Mesenchymal stem cell (in vitro differentiated cells and primary cell): ENCODE measurements at regions not wholly inside any gene's neighbourhood (a gene's known extent, or its start where the extent isn't known, plus 50 kb on each side); places are given as distances from the start of the nearest gene placed in this dataset.

Experiments used
- DNase-seq: peaks from one replicate; pipeline ENCODE4 v3.0.0-alpha.2; 2013
- H2AFZ ChIP-seq: one replicate; pipeline ENCODE4 v1.6.1; 2013; ENCODE audit warnings: low read depth, mild to moderate bottlenecking, control low read depth, inconsistent platforms, low read length, moderate library complexity
- H2AK5ac ChIP-seq: 2 replicates; pipeline ENCODE4 v1.6.1; 2013; ENCODE audit warnings: low read length, moderate library complexity, mild to moderate bottlenecking, inconsistent platforms; ENCODE audit not compliant: severe bottlenecking
- H2BK120ac ChIP-seq: one replicate; pipeline ENCODE4 v1.6.1; 2013; ENCODE audit warnings: low read depth, mild to moderate bottlenecking, inconsistent platforms, low read length, moderate library complexity
- H2BK12ac ChIP-seq, 2 experiments: one replicate each; pipeline ENCODE4 v1.6.1; 2013; ENCODE audit warnings: inconsistent platforms in 2 of 2, low read length in 2 of 2, mild to moderate bottlenecking in 2 of 2, moderate library complexity in 2 of 2, control low read depth in 1 of 2
- H2BK15ac ChIP-seq: one replicate; pipeline ENCODE4 v1.6.1; 2013; ENCODE audit warnings: mild to moderate bottlenecking, low read depth, inconsistent platforms; ENCODE audit not compliant: poor library complexity, severe bottlenecking
- H2BK5ac ChIP-seq: 2 replicates; pipeline ENCODE4 v1.6.1; 2013; ENCODE audit warnings: low read depth, mild to moderate bottlenecking, low read length, control low read depth, inconsistent platforms; ENCODE audit not compliant: poor library complexity, severe bottlenecking
- H3K14ac ChIP-seq, 2 experiments: one replicate each; pipeline ENCODE4 v1.6.1; 2013; ENCODE audit warnings: inconsistent platforms in 2 of 2, low read length in 2 of 2, control low read depth in 1 of 2, mild to moderate bottlenecking in 1 of 2, moderate library complexity in 1 of 2
- H3K18ac ChIP-seq, 2 experiments: one replicate each; pipeline ENCODE4 v1.6.1; 2013; ENCODE audit warnings: inconsistent platforms in 2 of 2, low read length in 2 of 2, control low read depth in 1 of 2, low read depth in 1 of 2, mild to moderate bottlenecking in 1 of 2
- H3K23ac ChIP-seq, 2 experiments: one replicate each; pipeline ENCODE4 v1.6.1; 2013; ENCODE audit warnings: inconsistent platforms in 2 of 2, low read length in 2 of 2, mild to moderate bottlenecking in 2 of 2, moderate library complexity in 2 of 2, control low read depth in 1 of 2
- H3K27ac ChIP-seq: 2 replicates; pipeline ENCODE4 v1.5.1; 2013; ENCODE audit warnings: mild to moderate bottlenecking, moderate library complexity, low read length, control low read depth, inconsistent platforms; ENCODE audit not compliant: poor library complexity, severe bottlenecking
- H3K27me3 ChIP-seq, 2 experiments: 2 replicates each; pipeline versions ENCODE4 v1.6.1 to v1.7.0; 2013; ENCODE audit warnings: low read length in 2 of 2, mild to moderate bottlenecking in 2 of 2, moderate library complexity in 2 of 2, control low read depth in 1 of 2, inconsistent platforms in 1 of 2; ENCODE audit not compliant: control insufficient read depth in 1 of 2, insufficient read depth in 1 of 2
- H3K36me3 ChIP-seq, 2 experiments: 2 replicates each; pipeline versions ENCODE4 v1.6.1 to v1.7.0; 2013; ENCODE audit warnings: low read length in 2 of 2, control low read depth in 1 of 2, inconsistent platforms in 1 of 2, low read depth in 1 of 2, mild to moderate bottlenecking in 1 of 2; ENCODE audit not compliant: insufficient read depth in 2 of 2, control insufficient read depth in 1 of 2
- H3K4ac ChIP-seq, 2 experiments: one replicate each; pipeline ENCODE4 v1.6.1; 2013; ENCODE audit warnings: inconsistent platforms in 2 of 2, low read length in 2 of 2, mild to moderate bottlenecking in 2 of 2, moderate library complexity in 2 of 2, control low read depth in 1 of 2, low read depth in 1 of 2
- H3K4me1 ChIP-seq: 2 replicates; pipeline ENCODE4 v1.6.1; 2013; ENCODE audit warnings: low read depth, low read length, control low read depth; ENCODE audit not compliant: control insufficient read depth, insufficient read depth
- H3K4me2 ChIP-seq: 2 replicates; pipeline ENCODE4 v1.6.1; 2013; ENCODE audit warnings: low read length, mild to moderate bottlenecking, inconsistent platforms; ENCODE audit not compliant: poor library complexity, severe bottlenecking
- H3K4me3 ChIP-seq, 2 experiments: 2 replicates each; pipeline versions ENCODE4 v1.5.1 to v1.7.0; 2013; ENCODE audit warnings: low read length in 2 of 2, mild to moderate bottlenecking in 2 of 2, control low read depth in 1 of 2, low read depth in 1 of 2; ENCODE audit not compliant: insufficient read depth in 1 of 2
- H3K79me1 ChIP-seq: replicated peaks from 2 replicates; pipeline ENCODE4 v1.6.1; 2013; ENCODE audit warnings: mild to moderate bottlenecking, control low read depth, low read length, inconsistent platforms; ENCODE audit not compliant: poor library complexity, severe bottlenecking
- H3K9ac ChIP-seq: 2 replicates; pipeline ENCODE4 v1.7.0; 2013; ENCODE audit warnings: mild to moderate bottlenecking, low read length, moderate library complexity
- H3K9me3 ChIP-seq: 2 replicates; pipeline ENCODE4 v1.7.0; 2013; ENCODE audit warnings: mild to moderate bottlenecking, low read length; ENCODE audit not compliant: control insufficient read depth
- H4K8ac ChIP-seq: one replicate; pipeline ENCODE4 v1.6.1; 2013; ENCODE audit warnings: inconsistent platforms, mild to moderate bottlenecking, low read length, moderate library complexity
- H4K91ac ChIP-seq: one replicate; pipeline ENCODE4 v1.6.1; 2013; ENCODE audit warnings: mild to moderate bottlenecking, low read length, inconsistent platforms
- WGBS: methylation state at CpG from one replicate; pipeline ENCODE4 v1.1.7; 2013; ENCODE audit warnings: mixed read lengths; 5-methylcytosine and 5-hydroxymethylcytosine counted together

DNA sequence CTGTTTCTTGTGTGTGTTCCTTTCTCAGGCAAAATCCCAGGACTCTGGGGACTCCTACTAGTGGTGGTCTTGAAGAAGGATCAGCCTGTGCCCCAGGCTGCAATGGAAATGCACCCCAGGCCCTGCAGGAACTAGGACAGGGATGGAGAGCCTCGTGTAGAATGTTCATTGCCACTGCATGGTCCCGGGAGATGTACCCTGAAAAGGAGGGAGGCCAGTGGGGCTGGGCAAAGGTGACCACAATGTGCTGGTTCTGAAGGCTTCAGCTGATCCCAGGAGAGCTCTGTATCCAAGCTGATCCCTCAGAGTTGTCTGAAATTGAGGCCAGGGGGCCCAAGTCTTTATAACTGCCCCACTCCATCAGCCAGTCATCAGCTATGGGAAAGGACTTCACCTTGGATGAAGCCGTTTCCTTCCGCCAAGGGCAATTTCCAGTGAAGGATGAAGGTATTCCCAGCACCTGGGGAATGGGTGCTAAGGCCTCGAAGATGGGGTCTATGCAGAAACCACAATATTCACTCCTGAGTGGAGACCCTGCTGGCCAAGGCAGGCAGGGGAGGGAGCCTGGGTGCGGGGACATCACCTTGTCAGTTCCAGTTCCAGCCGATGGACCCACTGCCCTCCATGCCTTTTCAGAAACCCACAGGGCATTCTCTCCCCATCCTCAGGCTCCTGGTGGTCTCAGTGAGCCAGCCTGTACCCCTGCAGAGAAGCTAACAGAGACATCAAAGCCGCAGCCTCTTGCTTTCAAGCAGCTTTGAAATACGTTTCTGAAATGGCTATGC is 59.9 kb upstream of the CDH5 start:
- Histone ChIP-seq H3K4me3 (no peak overlapping the region), H3K14ac (no peak overlapping the region), H2AFZ (no peak overlapping the region), H4K8ac (no peak overlapping the region), H3K23ac (no peak overlapping the region), H4K91ac (no peak overlapping the region), H3K27ac (no peak overlapping the region), H3K4me2 (no peak overlapping the region), H3K27me3 (peaks cover 50 to 78% of the 10 kb centered on the region in 2 experiments), H3K4me1 (no peaks in the 10 kb centered on the region), H2BK15ac (no peak overlapping the region), H2BK12ac (no peak overlapping the region), H2BK5ac (no peak overlapping the region), H2BK120ac (no peak overlapping the region), H3K4ac (no peak overlapping the region), H3K79me1 (no peaks in the 10 kb centered on the region), H3K36me3 (no peaks in the 10 kb centered on the region), H3K18ac (no peak overlapping the region), H3K9me3 (peaks cover 6% of the 10 kb centered on the region), H3K9ac (no peak overlapping the region), H2AK5ac (no peak overlapping the region)
- no peak for DNase-seq
- 81% methylated on average over 9 of the region's 9 CpGs for WGBS

- H3K4ac ChIP-seq: no peak overlapping the region
- H4K8ac ChIP-seq: no peak overlapping the region
- DNase-seq: no peak
- H2BK15ac ChIP-seq: no peak overlapping the region
- peaks cover 49 to 79% of the 10 kb centered on the region in 2 experiments for H3K27me3 ChIP-seq
- H3K18ac ChIP-seq: no peak overlapping the region
- H3K9me3 ChIP-seq: peaks cover 6% of the 10 kb centered on the region
- H3K4me1 ChIP-seq: no peaks in the 10 kb centered on the region
- H2AFZ ChIP-seq: no peak overlapping the region
- H4K91ac ChIP-seq: no peak overlapping the region
- no peaks in the 10 kb centered on the region for H3K79me1 ChIP-seq
- no peaks in the 10 kb centered on the region for H3K36me3 ChIP-seq
- no peak overlapping the region for H3K14ac ChIP-seq
- no peak overlapping the region for H2BK12ac ChIP-seq
- 92% methylated on average over 3 of the region's 3 CpGs for WGBS
- no peak overlapping the region for H2BK120ac ChIP-seq
- no peak overlapping the region for H3K27ac ChIP-seq
- H3K23ac ChIP-seq: no peak overlapping the region
- no peak overlapping the region for H3K9ac ChIP-seq
- no peak overlapping the region for H2AK5ac ChIP-seq
- no peak overlapping the region for H3K4me2 ChIP-seq
- no peak overlapping the region for H3K4me3 ChIP-seq
- H2BK5ac ChIP-seq: no peak overlapping the region
Observed at GRCh38 chr16:66304961-66305360, 61.5 kb upstream of the CDH5 start.

- H2BK5ac ChIP-seq: no peak overlapping the region
- H2BK12ac ChIP-seq: no peak overlapping the region
- peak overlapping the region in 1 of 2 experiments; percentile 68 for H3K4me3 ChIP-seq
- H3K18ac ChIP-seq: no peak overlapping the region
- no peak overlapping the region for H3K4ac ChIP-seq
- H3K27ac ChIP-seq: no peak overlapping the region
- H3K36me3 ChIP-seq: no peaks in the 10 kb centered on the region
- H3K4me2 ChIP-seq: no peak overlapping the region
- H2AK5ac ChIP-seq: no peak overlapping the region
- no peak overlapping the region for H2BK15ac ChIP-seq
- H3K14ac ChIP-seq: no peak overlapping the region
- DNase-seq: no peak
- H3K9ac ChIP-seq: peak overlapping the region; percentile 65
- 80% methylated on average over 7 of the region's 7 CpGs for WGBS
- peaks cover 48 to 78% of the 10 kb centered on the region in 2 experiments for H3K27me3 ChIP-seq
- H4K91ac ChIP-seq: no peak overlapping the region
- peaks cover 6% of the 10 kb centered on the region for H3K9me3 ChIP-seq
- no peak overlapping the region for H2AFZ ChIP-seq
- H2BK120ac ChIP-seq: no peak overlapping the region
- no peak overlapping the region for H4K8ac ChIP-seq
- no peaks in the 10 kb centered on the region for H3K79me1 ChIP-seq
- H3K4me1 ChIP-seq: no peaks in the 10 kb centered on the region
- no peak overlapping the region for H3K23ac ChIP-seq
Observed at GRCh38 chr16:66304151-66304550, 62.3 kb upstream of the CDH5 start.

DNA sequence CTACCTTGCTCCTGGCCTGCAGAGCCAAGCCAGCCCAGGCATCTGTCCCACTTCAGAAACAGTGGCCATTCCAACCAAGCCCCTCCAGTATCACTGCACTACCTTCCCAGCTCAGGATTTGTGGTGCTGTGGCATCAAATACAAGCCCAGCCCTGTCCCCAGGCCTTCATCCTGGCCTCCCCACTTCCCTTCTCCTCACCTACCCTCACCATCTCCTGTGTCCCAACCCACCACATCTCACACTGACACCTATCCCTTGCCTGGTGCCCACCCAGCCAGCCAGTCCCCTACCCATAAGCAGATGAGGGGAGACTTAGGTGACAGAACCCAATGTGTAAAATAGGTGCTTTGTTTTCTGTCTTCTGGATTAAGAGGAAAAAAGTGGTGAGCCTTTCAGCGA is 66.0 kb upstream of the CDH5 start:
- H3K27ac ChIP-seq: no peak overlapping the region
- H3K4ac ChIP-seq: no peak overlapping the region
- H2BK15ac ChIP-seq: no peak overlapping the region
- no peak overlapping the region for H2BK120ac ChIP-seq
- H3K27me3 ChIP-seq: peaks cover 42 to 75% of the 10 kb centered on the region in 2 experiments
- no peak overlapping the region for H2AFZ ChIP-seq
- H3K4me2 ChIP-seq: no peak overlapping the region
- no peak overlapping the region for H4K8ac ChIP-seq
- H3K4me1 ChIP-seq: no peaks in the 10 kb centered on the region
- H3K79me1 ChIP-seq: no peaks in the 10 kb centered on the region
- no peaks in the 10 kb centered on the region for H3K36me3 ChIP-seq
- no peak overlapping the region for H3K9ac ChIP-seq
- H2BK12ac ChIP-seq: no peak overlapping the region
- H3K4me3 ChIP-seq: no peak overlapping the region
- no peak overlapping the region for H3K18ac ChIP-seq
- peak overlapping the region in 1 of 2 experiments; percentile 88 for H3K14ac ChIP-seq
- H3K23ac ChIP-seq: no peak overlapping the region
- no peak overlapping the region for H2BK5ac ChIP-seq
- DNase-seq: no peak
- peaks cover 6% of the 10 kb centered on the region for H3K9me3 ChIP-seq
- H4K91ac ChIP-seq: no peak overlapping the region
- WGBS: 47% methylated on average over 1 of the region's 1 CpG
- H2AK5ac ChIP-seq: no peak overlapping the region
